ENCODE measurements at regions not wholly inside any gene's neighbourhood (a gene's known extent, or its start where the extent isn't known, plus 50 kb on each side); places are given as distances from the start of the nearest gene placed in this dataset.
"Not testable (repeated sequence)": the region's sequence is repeated elsewhere in the genome, so short reads cannot be mapped to it uniquely, and the experiment has no call there.

GRCh38 chr2:175431101-175431946, 249.8 kb upstream of the ATP5MC3 start:
- Mint-ChIP-seq H3K4me1 (ENCODE audit: low read depth in 2 of 2) (no peaks in the 10 kb centered on the region), H3K27ac (no peak overlapping the region), H3K4me3 (no peak overlapping the region), H3K27me3 (peaks cover 0 to 4% of the 10 kb centered on the region in 2 donors), H3K36me3 (ENCODE audit: insufficient read depth) (no peaks in the 10 kb centered on the region), H3K9me3 (no peaks in the 10 kb centered on the region)
- ATAC-seq (replicated peaks) (no peak), DNase-seq (no peak)

GRCh38 chr2:175430236-175430635, 248.7 kb upstream of the ATP5MC3 start:
- Mint-ChIP-seq H3K9me3 (no peaks in the 10 kb centered on the region), H3K4me3 (no peak overlapping the region), H3K27ac (no peak overlapping the region), H3K4me1 (ENCODE audit: low read depth in 2 of 2) (no peaks in the 10 kb centered on the region), H3K36me3 (ENCODE audit: insufficient read depth) (no peaks in the 10 kb centered on the region), H3K27me3 (peaks cover 8 to 12% of the 10 kb centered on the region in 2 donors)
- ATAC-seq (replicated peaks) (no peak), DNase-seq (no peak)

DNA sequence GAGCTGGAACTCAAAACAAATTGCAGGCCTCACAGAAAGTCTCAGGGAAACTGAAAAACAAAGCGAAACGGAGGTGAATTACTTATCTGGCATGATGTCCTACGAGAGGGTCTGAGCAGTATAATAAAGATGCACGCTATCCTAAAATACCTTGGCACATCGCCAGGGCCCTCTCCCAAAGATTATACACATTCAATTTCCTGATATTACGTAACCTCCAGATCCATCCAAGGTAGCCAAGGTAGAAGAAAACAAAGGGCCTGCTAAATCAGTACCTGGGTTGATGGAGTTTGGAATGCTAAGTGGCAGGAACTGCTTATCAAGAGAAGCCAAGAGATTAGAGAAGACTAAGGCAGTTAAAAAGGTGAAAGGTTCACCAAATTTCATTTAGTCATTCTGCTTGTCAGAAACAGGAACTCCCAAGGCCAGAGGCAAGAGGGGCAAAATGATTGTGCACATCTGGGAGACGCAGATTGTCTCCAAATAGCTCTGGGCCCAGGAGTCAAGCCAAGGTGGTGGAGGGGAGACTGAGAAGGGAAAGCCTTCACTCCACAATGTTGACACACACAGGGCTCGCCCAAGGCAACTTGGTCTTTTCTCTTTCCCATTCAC, 236.8 kb upstream of the ATP5MC3 start:
- Mint-ChIP-seq H3K4me1 (ENCODE audit: low read depth in 2 of 2) (no peaks in the 10 kb centered on the region), H3K27me3 (peaks cover 17 to 46% of the 10 kb centered on the region in 2 donors), H3K4me3 (no peak overlapping the region), H3K9me3 (no peaks in the 10 kb centered on the region), H3K36me3 (ENCODE audit: insufficient read depth) (no peaks in the 10 kb centered on the region), H3K27ac (no peak overlapping the region)
- no peak for ATAC-seq (replicated peaks)
- no peak for DNase-seq

GRCh38 chr2:175414882-175415487, 233.5 kb upstream of the ATP5MC3 start:
- DNase-seq (peak in 1 of 3 experiments; percentile 2), ATAC-seq (replicated peaks) (no peak)
- Mint-ChIP-seq H3K4me1 (ENCODE audit: low read depth in 2 of 2) (no peaks in the 10 kb centered on the region), H3K36me3 (ENCODE audit: insufficient read depth) (no peaks in the 10 kb centered on the region), H3K9me3 (no peaks in the 10 kb centered on the region), H3K27ac (no peak overlapping the region), H3K4me3 (no peak overlapping the region), H3K27me3 (peaks cover 11 to 20% of the 10 kb centered on the region in 2 donors)

- no peaks in the 10 kb centered on the region for H3K9me3 Mint-ChIP-seq
- H3K27me3 Mint-ChIP-seq, result peaks cover 11 to 14% of the 10 kb centered on the region in 2 donors
- no peak for ATAC-seq (replicated peaks)
- no peak for DNase-seq
- no peaks in the 10 kb centered on the region for H3K4me1 Mint-ChIP-seq (ENCODE audit: low read depth in 2 of 2)
- no peak overlapping the region for H3K27ac Mint-ChIP-seq
- no peaks in the 10 kb centered on the region for H3K36me3 Mint-ChIP-seq (ENCODE audit: insufficient read depth)
- H3K4me3 Mint-ChIP-seq, result no peak overlapping the region
Measured at GRCh38 chr2:175414191-175414881, 232.8 kb upstream of the ATP5MC3 start.

- not testable (repeated sequence) for ATAC-seq (replicated peaks); H3K4me1 Mint-ChIP-seq (ENCODE audit: low read depth in 2 of 2); H3K4me3 Mint-ChIP-seq; DNase-seq; H3K27ac Mint-ChIP-seq; H3K36me3 Mint-ChIP-seq (ENCODE audit: insufficient read depth); H3K9me3 Mint-ChIP-seq
- H3K27me3 Mint-ChIP-seq, result peaks cover 10 to 15% of the 10 kb centered on the region in 2 donors
Measured at GRCh38 chr2:175410941-175411340, 229.4 kb upstream of the ATP5MC3 start.

DNA sequence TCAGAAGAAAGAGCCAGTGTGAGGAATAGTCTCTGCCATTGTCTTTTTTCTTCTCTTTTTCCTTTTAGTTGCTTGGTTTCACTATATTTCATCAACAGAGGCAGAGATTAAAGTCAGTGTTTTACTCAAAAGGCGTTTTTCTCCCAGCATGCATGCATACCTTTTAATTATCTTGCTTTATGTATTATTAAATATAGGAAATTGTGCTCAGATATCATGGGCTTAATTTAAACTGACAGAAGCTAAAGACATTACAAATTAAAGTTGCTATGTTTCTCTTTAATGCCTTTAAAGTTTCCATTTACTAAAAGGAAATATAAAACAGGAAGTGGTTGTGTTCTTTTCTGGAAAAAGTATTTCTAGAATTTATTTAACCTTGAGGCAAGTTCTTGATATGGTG, 223.3 kb upstream of the ATP5MC3 start:
- H3K9me3 Mint-ChIP-seq, result no peaks in the 10 kb centered on the region
- H3K27me3 Mint-ChIP-seq, result peaks cover 31 to 32% of the 10 kb centered on the region in 2 donors
- no peaks in the 10 kb centered on the region for H3K4me1 Mint-ChIP-seq (ENCODE audit: low read depth in 2 of 2)
- no peak overlapping the region for H3K27ac Mint-ChIP-seq
- no peak for DNase-seq
- no peak overlapping the region for H3K4me3 Mint-ChIP-seq
- H3K36me3 Mint-ChIP-seq (ENCODE audit: insufficient read depth), result no peaks in the 10 kb centered on the region
- no peak for ATAC-seq (replicated peaks)

DNA sequence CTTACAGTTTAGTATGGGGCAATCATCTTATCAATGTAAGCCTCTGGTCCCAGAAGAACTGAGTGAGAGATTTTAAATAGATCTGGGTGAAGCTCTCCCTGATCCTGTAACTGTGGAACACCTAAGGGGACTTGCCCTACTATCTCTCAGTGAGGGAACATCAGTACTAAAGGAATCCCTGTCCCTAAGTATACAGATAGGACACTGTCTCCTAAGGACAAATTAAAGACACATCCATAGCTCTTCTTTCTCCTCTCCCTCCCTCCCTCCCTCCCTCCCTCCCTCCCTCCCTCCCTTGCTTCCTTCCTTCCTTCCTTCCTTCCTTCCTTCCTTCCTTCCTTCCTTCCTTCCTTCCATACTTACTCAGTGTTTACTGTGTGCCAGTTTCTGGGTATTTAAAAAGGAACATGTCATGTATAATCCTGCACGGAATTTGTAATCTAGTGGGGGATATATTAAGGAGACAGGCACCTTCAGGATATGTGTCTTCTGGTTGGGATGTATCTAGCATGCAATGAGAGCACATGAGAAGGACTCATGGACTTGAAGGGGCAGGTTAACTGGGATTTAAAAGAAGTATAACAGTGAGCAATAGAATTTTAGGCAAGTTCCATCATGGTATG, 222.2 kb upstream of the ATP5MC3 start:
- no peak overlapping the region for H3K4me3 Mint-ChIP-seq
- H3K4me1 Mint-ChIP-seq (ENCODE audit: low read depth in 2 of 2), result no peaks in the 10 kb centered on the region
- H3K9me3 Mint-ChIP-seq, result no peaks in the 10 kb centered on the region
- DNase-seq (no peak), ATAC-seq (replicated peaks) (no peak)
- H3K36me3 Mint-ChIP-seq (ENCODE audit: insufficient read depth), result no peaks in the 10 kb centered on the region
- H3K27me3 Mint-ChIP-seq, result peaks cover 40 to 41% of the 10 kb centered on the region in 2 donors
- no peak overlapping the region for H3K27ac Mint-ChIP-seq

- Mint-ChIP-seq H3K27ac (no peak overlapping the region), H3K4me3 (no peak overlapping the region), H3K36me3 (ENCODE audit: insufficient read depth) (no peaks in the 10 kb centered on the region), H3K9me3 (no peaks in the 10 kb centered on the region), H3K27me3 (peaks cover 45 to 51% of the 10 kb centered on the region in 2 donors), H3K4me1 (ENCODE audit: low read depth in 2 of 2) (no peaks in the 10 kb centered on the region)
- ATAC-seq (replicated peaks) (no peak), DNase-seq (no peak)
Measured at GRCh38 chr2:175402571-175402970, 221.1 kb upstream of the ATP5MC3 start.

GRCh38 chr2:175401956-175402469, 220.5 kb upstream of the ATP5MC3 start:
- Mint-ChIP-seq H3K4me1 (ENCODE audit: low read depth in 2 of 2) (no peaks in the 10 kb centered on the region), H3K27me3 (peaks cover 40 to 46% of the 10 kb centered on the region in 2 donors), H3K4me3 (no peak overlapping the region), H3K9me3 (no peaks in the 10 kb centered on the region), H3K36me3 (ENCODE audit: insufficient read depth) (no peaks in the 10 kb centered on the region), H3K27ac (no peak overlapping the region)
- ATAC-seq (replicated peaks) (no peak), DNase-seq (no peak)

GRCh38 chr2:175400975-175401374, 219.5 kb upstream of the ATP5MC3 start:
- Mint-ChIP-seq H3K4me1 (ENCODE audit: low read depth in 2 of 2) (no peaks in the 10 kb centered on the region), H3K4me3 (no peak overlapping the region), H3K36me3 (ENCODE audit: insufficient read depth) (no peaks in the 10 kb centered on the region), H3K9me3 (no peaks in the 10 kb centered on the region), H3K27me3 (peaks cover 42 to 54% of the 10 kb centered on the region in 2 donors), H3K27ac (no peak overlapping the region)
- no peak for DNase-seq
- ATAC-seq (replicated peaks), result no peak

DNA sequence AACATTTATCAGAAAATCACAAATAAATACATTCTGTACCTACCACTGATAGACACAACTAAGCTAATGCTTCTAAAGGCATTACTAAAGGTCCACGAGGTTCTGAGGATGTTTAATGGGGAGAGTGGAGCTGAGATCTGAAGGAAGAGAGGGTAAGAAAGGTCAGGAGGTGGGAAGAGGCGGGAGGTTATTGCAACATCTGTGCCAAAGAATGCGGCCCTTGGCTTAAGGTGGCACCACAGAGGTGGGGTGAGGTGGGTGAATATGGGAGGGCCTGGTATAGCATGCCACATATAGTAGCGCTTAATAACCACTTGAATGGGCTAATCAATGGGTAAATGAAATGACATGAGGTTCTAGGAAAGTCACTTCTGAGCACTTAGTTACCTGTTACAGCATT, 217.8 kb upstream of the ATP5MC3 start:
- Mint-ChIP-seq H3K4me3 (no peak overlapping the region), H3K27ac (no peak overlapping the region), H3K36me3 (ENCODE audit: insufficient read depth) (no peaks in the 10 kb centered on the region), H3K27me3 (peaks cover 32 to 48% of the 10 kb centered on the region in 2 donors), H3K9me3 (no peaks in the 10 kb centered on the region), H3K4me1 (ENCODE audit: low read depth in 2 of 2) (no peaks in the 10 kb centered on the region)
- DNase-seq (no peak), ATAC-seq (replicated peaks) (no peak)

DNA sequence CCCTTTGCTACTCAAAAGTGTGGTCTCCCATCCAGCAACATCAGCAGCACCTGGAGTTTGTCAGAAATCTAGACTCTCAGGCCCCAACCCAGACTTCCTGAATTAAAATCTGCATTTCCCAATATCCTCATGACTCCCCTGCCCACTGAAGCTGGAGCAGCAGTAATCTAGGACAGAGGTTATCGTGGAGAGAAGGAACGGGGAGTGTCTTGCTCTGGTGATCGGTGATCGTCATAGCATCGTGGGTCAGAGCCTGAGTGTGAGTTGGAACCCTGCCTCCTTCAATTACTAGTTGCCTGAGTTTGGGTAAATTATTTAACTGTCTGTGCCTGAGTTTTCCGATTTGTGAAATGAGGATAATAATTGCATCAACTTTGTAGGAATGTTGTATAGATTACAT, 217.3 kb upstream of the ATP5MC3 start:
- H3K9me3 Mint-ChIP-seq, result no peaks in the 10 kb centered on the region
- H3K27ac Mint-ChIP-seq, result no peak overlapping the region
- H3K4me3 Mint-ChIP-seq, result no peak overlapping the region
- no peaks in the 10 kb centered on the region for H3K4me1 Mint-ChIP-seq (ENCODE audit: low read depth in 2 of 2)
- DNase-seq, result no peak
- no peak for ATAC-seq (replicated peaks)
- H3K36me3 Mint-ChIP-seq (ENCODE audit: insufficient read depth), result no peaks in the 10 kb centered on the region
- H3K27me3 Mint-ChIP-seq, result peaks cover 28 to 43% of the 10 kb centered on the region in 2 donors

All from effector memory CD8-positive, alpha-beta T cell (primary cell).